Uterus (tissue), 3 donors: ENCODE measurements at regions not wholly inside any gene's neighbourhood (a gene's known extent, or its start where the extent isn't known, plus 50 kb on each side); places are given as distances from the start of the nearest gene placed in this dataset.

ENCODE experiments used
- DNase-seq, 2 donors: peaks; one replicate each; pipeline ENCODE4 v3.0.0-alpha.2; 2019 to 2020
- H3K27ac ChIP-seq, 2 donors: fragments of 200-600 bp; sonication (generic); 1 replicate in 1 of 2; 2 replicates in 1 of 2; pipeline ENCODE4 v1.5.1; 2016 to 2018
- H3K27me3 ChIP-seq, 2 donors: fragments of 200-600 bp; sonication (generic); one replicate each; pipeline ENCODE4 v1.5.1; 2018 to 2019; ENCODE audit warnings: control low read depth in 1 of 2
- H3K36me3 ChIP-seq, 2 donors: fragments of 200-600 bp; sonication (generic); one replicate each; pipeline ENCODE4 v1.5.1; 2019; ENCODE audit warnings: control low read depth in 1 of 2
- H3K4me1 ChIP-seq, 2 donors: fragments of 200-600 bp; sonication (generic); one replicate each; pipeline ENCODE4 v1.5.1; 2018 to 2019; ENCODE audit warnings: control low read depth in 1 of 2
- H3K4me3 ChIP-seq, 2 donors: fragments of 200-600 bp; sonication (generic); 1 replicate in 1 of 2; 2 replicates in 1 of 2; pipeline ENCODE4 v1.5.1; 2018 to 2019; ENCODE audit warnings: mild to moderate bottlenecking in 1 of 2
- H3K9me3 ChIP-seq, 2 donors: fragments of 200-600 bp; sonication (generic); one replicate each; pipeline ENCODE4 v1.5.1; 2019; ENCODE audit warnings: control low read depth in 1 of 2
- CTCF ChIP-seq, 4 experiments: fragments of 200-600 bp in 2 of 4; fragments of 450-650 bp in 2 of 4; sonication (generic) in 2 of 4; IDR thresholded peaks; one replicate each; pipeline ENCODE4 v1.5.1; 2016 to 2019; ENCODE audit warnings: antibody characterized with exemption in 4 of 4, mild to moderate bottlenecking in 2 of 4, moderate library complexity in 1 of 4
- POLR2A ChIP-seq, 2 donors: fragments of 450-650 bp; IDR thresholded peaks; one replicate each; pipeline ENCODE4 v1.6.1; 2016; ENCODE audit warnings: antibody characterized with exemption in 2 of 2, mild to moderate bottlenecking in 1 of 2, moderate library complexity in 1 of 2
- intact Hi-C: fragments of 100-400 bp; cut with DNase I; formaldehyde crosslinking; loops from one replicate; pipeline ENCODE4 v1.15.1; 2023; ENCODE audit warnings: low total_unique reads
- donor health status: DM: yes; HTN: yes; CAD: no.

- TF ChIP-seq CTCF (IDR thresholded peaks at IDR 0.05) (no peak), POLR2A (IDR thresholded peaks at IDR 0.05) (no peak)
- H3K27me3 ChIP-seq = no peaks in the 10 kb centered on the region
- H3K4me3 ChIP-seq = no peak overlapping the region
- no peaks in the 10 kb centered on the region for H3K36me3 ChIP-seq
- intact Hi-C loops = no loop called here
- DNase-seq = no peak
- H3K9me3 ChIP-seq = peaks cover 0 to 6% of the 10 kb centered on the region in 2 donors
- no peaks in the 10 kb centered on the region for H3K4me1 ChIP-seq
- no peak overlapping the region for H3K27ac ChIP-seq
Observed at GRCh38 chr3:13976469-13976868, 96.6 kb upstream of the WNT7A start.

GRCh38 chr3:13975686-13976085 lies 95.8 kb upstream of the WNT7A start:
- Histone ChIP-seq H3K4me1 (no peaks in the 10 kb centered on the region), H3K27me3 (no peaks in the 10 kb centered on the region), H3K4me3 (no peak overlapping the region), H3K36me3 (no peaks in the 10 kb centered on the region), H3K9me3 (peaks cover 0 to 6% of the 10 kb centered on the region in 2 donors), H3K27ac (no peak overlapping the region)
- no peak for DNase-seq
- intact Hi-C loops = no loop called here
- TF ChIP-seq POLR2A (IDR thresholded peaks at IDR 0.05) (no peak), CTCF (IDR thresholded peaks at IDR 0.05) (no peak)

GRCh38 chr3:13972679-13973379 lies 93.0 kb upstream of the WNT7A start:
- Histone ChIP-seq H3K27me3 (no peaks in the 10 kb centered on the region), H3K27ac (no peak overlapping the region), H3K4me1 (no peaks in the 10 kb centered on the region), H3K9me3 (peaks cover 0 to 6% of the 10 kb centered on the region in 2 donors), H3K4me3 (no peak overlapping the region), H3K36me3 (no peaks in the 10 kb centered on the region)
- no peak for DNase-seq
- intact Hi-C loops = no loop called here
- TF ChIP-seq POLR2A (IDR thresholded peaks at IDR 0.05) (no peak), CTCF (IDR thresholded peaks at IDR 0.05) (no peak)

- no peaks in the 10 kb centered on the region for H3K27me3 ChIP-seq
- H3K4me1 ChIP-seq = no peaks in the 10 kb centered on the region
- no peak overlapping the region for H3K4me3 ChIP-seq
- no peaks in the 10 kb centered on the region for H3K36me3 ChIP-seq
- no peak for DNase-seq
- H3K9me3 ChIP-seq = no peaks in the 10 kb centered on the region
- TF ChIP-seq POLR2A (IDR thresholded peaks at IDR 0.05) (no peak), CTCF (IDR thresholded peaks at IDR 0.05) (no peak)
- no peak overlapping the region for H3K27ac ChIP-seq
- intact Hi-C loops = no loop called here
Observed at GRCh38 chr3:13966302-13966701, 86.4 kb upstream of the WNT7A start.

GRCh38 chr3:13963137-13963886 lies 83.4 kb upstream of the WNT7A start:
- Histone ChIP-seq H3K27me3 (no peaks in the 10 kb centered on the region), H3K27ac (no peak overlapping the region), H3K9me3 (no peaks in the 10 kb centered on the region), H3K36me3 (no peaks in the 10 kb centered on the region), H3K4me3 (no peak overlapping the region), H3K4me1 (no peaks in the 10 kb centered on the region)
- TF ChIP-seq CTCF (IDR thresholded peaks at IDR 0.05) (no peak), POLR2A (IDR thresholded peaks at IDR 0.05) (no peak)
- no peak for DNase-seq
- intact Hi-C loops = no loop called here
